IMR-90 (cell line): ENCODE measurements at regions not wholly inside any gene's neighbourhood (a gene's known extent, or its start where the extent isn't known, plus 50 kb on each side); places are given as distances from the start of the nearest gene placed in this dataset.

Source experiments
- BHLHE40 ChIP-seq: fragments of 150-350 bp; IDR thresholded peaks from 2 replicates; pipeline ENCODE4 v1.6.1; 2016; ENCODE audit warnings: mild to moderate bottlenecking, low read depth, low read length
- CEBPB ChIP-seq: IDR thresholded peaks from 2 replicates; pipeline ENCODE4 v1.6.1; 2012; ENCODE audit warnings: low read depth, low read length, improper control_type of control experiment
- CHD1 ChIP-seq: IDR thresholded peaks from 2 replicates; pipeline ENCODE4 v1.6.1; 2012; ENCODE audit warnings: low read depth, low read length, improper control_type of control experiment
- CTCF ChIP-seq: conservative IDR thresholded peaks from 2 replicates; pipeline ENCODE4 v1.5.1; 2012; ENCODE audit warnings: mild to moderate bottlenecking, low read depth, low read length, improper control_type of control experiment
- ELK1 ChIP-seq: fragments of 150-350 bp; IDR thresholded peaks from 2 replicates; pipeline ENCODE4 v1.6.1; 2016; ENCODE audit warnings: low read depth, mild to moderate bottlenecking, low read length, moderate library complexity, borderline replicate concordance
- MAFK ChIP-seq: IDR thresholded peaks from 2 replicates; pipeline ENCODE4 v1.6.1; 2012; ENCODE audit warnings: low read depth, low read length, improper control_type of control experiment
- MXI1 ChIP-seq: IDR thresholded peaks from 2 replicates; pipeline ENCODE4 v1.6.1; 2012; ENCODE audit warnings: low read depth, mild to moderate bottlenecking, low read length, moderate library complexity, borderline replicate concordance
- NFE2L2 ChIP-seq: fragments of 150-350 bp; IDR thresholded peaks from 2 replicates; pipeline ENCODE4 v1.6.1; 2016; ENCODE audit warnings: low read depth, mild to moderate bottlenecking, low read length
- POLR2A ChIP-seq: IDR thresholded peaks from 2 replicates; pipeline ENCODE4 v1.6.1; 2012; ENCODE audit warnings: mild to moderate bottlenecking, low read depth, low read length
- RAD21 ChIP-seq: IDR thresholded peaks from 2 replicates; pipeline ENCODE4 v1.6.1; 2012; ENCODE audit warnings: low read length, improper control_type of control experiment
- RFX5 ChIP-seq: IDR thresholded peaks from 2 replicates; pipeline ENCODE4 v1.8.0; 2012; ENCODE audit warnings: low read depth, mild to moderate bottlenecking, low read length, moderate library complexity
- SMC3 ChIP-seq: fragments of 150-350 bp; IDR thresholded peaks from 2 replicates; pipeline ENCODE4 v1.6.1; 2016; ENCODE audit warnings: low read depth, mild to moderate bottlenecking, antibody characterized with exemption, low read length, moderate library complexity
- TF ChIP-seq, protein P1 (sequence below): fragments of 150-350 bp; IDR thresholded peaks from 2 replicates; pipeline ENCODE4 v1.6.1; 2017; ENCODE audit warnings: mild to moderate bottlenecking, antibody characterized with exemption, low read length, low read depth

DNA sequence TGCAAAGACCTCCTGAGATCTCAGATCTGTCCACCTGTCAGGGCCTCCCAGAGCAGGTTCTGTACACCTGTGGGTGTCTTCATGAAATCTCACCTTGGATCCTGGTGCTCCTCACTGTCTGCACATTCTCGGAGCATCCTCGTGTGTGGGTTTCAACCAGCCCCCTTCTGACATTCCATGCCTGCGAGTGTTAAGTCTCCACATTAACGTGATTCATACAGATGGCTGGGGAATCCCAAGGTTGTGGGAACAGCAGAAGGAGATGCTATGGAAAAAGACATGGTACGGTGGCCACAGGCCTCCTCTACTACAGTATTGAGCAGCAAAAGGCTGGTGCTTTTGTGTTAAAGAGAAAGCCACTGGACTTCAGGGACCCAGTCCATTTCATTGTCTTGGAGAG is 556.5 kb downstream of the DHX35 start:
- TF ChIP-seq POLR2A (no peak), CEBPB (no peak), RAD21 (no peak), NFE2L2 (no peak), CTCF (no peak), ELK1 (no peak), RFX5 (no peak), BHLHE40 (no peak), MAFK (no peak), SMC3 (no peak), CHD1 (no peak), MXI1 (no peak)
- TF ChIP-seq, protein P1, sequence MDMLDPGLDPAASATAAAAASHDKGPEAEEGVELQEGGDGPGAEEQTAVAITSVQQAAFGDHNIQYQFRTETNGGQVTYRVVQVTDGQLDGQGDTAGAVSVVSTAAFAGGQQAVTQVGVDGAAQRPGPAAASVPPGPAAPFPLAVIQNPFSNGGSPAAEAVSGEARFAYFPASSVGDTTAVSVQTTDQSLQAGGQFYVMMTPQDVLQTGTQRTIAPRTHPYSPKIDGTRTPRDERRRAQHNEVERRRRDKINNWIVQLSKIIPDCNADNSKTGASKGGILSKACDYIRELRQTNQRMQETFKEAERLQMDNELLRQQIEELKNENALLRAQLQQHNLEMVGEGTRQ: no peak
